ENCODE measurements at regions not wholly inside any gene's neighbourhood (a gene's known extent, or its start where the extent isn't known, plus 50 kb on each side); places are given as distances from the start of the nearest gene placed in this dataset.
A peak's percentile ranks its signal among the peaks of the same experiment; 100 is the strongest.
"Not testable (repeated sequence)": the region's sequence is repeated elsewhere in the genome, so short reads cannot be mapped to it uniquely, and the experiment has no call there.

DNA sequence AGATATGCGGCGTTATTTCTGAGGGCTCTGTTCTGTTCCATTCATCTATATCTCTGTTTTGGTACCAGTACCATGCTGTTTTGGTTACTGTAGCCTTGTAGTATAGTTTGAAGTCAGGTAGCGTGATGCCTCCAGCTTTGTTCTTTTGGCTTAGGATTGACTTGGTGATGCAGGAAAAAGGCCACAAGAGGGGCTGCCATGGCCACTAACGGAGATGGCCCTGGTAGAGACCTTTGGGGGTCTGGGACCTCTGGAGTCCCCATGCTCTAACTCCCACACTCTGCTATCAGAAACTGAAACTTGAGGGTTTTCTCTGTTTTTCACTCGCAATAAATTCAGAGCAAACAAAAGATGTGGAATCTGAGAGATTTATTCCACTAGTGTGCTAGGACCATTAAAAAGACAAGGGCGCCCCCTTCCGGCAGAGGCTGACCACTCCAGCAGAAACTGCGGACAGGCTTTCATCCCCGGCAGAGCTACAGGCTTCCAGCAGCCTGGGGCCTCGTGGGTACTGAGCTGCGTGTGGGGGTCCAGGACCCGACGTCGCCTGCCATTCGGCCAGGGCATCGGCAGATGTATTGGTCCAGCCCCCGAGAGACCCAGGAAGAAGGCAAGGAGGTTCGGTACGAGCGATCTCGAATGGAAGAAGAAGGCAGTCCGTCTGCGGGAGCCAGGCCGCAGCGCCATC is 775.1 kb downstream of the EPHA7 start:
- TF ChIP-seq, protein P1, sequence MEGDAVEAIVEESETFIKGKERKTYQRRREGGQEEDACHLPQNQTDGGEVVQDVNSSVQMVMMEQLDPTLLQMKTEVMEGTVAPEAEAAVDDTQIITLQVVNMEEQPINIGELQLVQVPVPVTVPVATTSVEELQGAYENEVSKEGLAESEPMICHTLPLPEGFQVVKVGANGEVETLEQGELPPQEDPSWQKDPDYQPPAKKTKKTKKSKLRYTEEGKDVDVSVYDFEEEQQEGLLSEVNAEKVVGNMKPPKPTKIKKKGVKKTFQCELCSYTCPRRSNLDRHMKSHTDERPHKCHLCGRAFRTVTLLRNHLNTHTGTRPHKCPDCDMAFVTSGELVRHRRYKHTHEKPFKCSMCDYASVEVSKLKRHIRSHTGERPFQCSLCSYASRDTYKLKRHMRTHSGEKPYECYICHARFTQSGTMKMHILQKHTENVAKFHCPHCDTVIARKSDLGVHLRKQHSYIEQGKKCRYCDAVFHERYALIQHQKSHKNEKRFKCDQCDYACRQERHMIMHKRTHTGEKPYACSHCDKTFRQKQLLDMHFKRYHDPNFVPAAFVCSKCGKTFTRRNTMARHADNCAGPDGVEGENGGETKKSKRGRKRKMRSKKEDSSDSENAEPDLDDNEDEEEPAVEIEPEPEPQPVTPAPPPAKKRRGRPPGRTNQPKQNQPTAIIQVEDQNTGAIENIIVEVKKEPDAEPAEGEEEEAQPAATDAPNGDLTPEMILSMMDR (IDR thresholded peaks at IDR 0.05; ENCODE audit: low read depth, low read length, missing control alignments): peak; percentile 22
- DNase-seq (ENCODE audit: low read depth): not testable (repeated sequence)

DNA sequence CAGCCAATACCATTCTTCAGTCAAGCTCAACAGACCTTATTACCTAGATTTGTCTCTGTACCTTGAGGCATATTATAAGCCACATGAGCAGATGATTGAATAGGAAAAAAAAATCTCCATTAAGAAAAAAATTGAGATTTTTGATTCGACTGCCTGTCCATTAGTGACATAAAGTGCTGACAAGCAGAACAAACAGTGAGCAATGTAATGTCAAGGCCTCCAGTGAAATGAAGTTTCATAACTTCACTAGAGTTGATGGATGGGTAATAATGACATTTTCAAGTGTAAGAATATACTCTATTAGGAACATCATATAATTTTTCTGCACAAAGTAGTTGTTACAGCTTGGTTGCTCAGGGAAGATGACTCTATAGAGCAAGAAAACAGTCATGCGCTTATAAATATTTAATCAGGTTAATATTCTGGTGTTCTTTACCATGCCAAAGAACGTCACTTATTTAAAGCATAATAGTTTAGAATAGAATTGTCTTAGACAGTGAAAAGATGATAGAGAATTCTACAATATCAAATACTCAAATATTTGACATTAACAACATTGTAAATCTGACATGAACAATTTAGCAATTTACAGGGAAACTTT is 783.7 kb downstream of the EPHA7 start:
- no peak for DNase-seq (ENCODE audit: low read depth)
- no peak overlapping the region for H3K4me3 ChIP-seq (ENCODE audit: low read depth, low read length)

More for the DNA sequence above, 775.1 kb downstream of the EPHA7 start:
- H3K4me3 ChIP-seq (ENCODE audit: low read depth, low read length): not testable (repeated sequence)

DNA sequence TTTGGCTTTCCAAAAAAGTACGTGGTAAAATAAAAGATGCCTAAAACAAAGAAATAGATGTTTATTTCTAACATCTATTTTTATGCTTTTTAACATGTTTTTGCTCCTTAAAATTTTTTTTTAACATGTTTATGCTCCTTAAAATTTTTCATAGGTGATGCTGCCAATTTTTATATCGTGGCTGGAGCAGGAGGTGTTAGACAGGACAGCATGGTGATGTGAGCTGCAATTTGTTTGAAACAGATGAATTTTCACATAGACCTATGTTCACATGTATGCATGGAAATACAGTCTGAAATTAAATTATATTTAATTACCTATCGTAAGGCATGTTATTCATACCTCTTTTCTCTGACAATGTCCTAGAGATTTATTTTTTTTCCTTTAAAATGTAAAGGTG is 784.8 kb downstream of the EPHA7 start:
- H3K4me3 ChIP-seq (ENCODE audit: low read depth, low read length): no peak overlapping the region
- TF ChIP-seq, protein P1 (IDR thresholded peaks at IDR 0.05; ENCODE audit: low read depth, low read length, missing control alignments): no peak
- no peak for DNase-seq (ENCODE audit: low read depth)

More for the DNA sequence above, 783.7 kb downstream of the EPHA7 start:
- TF ChIP-seq, protein P1 (IDR thresholded peaks at IDR 0.05; ENCODE audit: low read depth, low read length, missing control alignments): no peak

DNA sequence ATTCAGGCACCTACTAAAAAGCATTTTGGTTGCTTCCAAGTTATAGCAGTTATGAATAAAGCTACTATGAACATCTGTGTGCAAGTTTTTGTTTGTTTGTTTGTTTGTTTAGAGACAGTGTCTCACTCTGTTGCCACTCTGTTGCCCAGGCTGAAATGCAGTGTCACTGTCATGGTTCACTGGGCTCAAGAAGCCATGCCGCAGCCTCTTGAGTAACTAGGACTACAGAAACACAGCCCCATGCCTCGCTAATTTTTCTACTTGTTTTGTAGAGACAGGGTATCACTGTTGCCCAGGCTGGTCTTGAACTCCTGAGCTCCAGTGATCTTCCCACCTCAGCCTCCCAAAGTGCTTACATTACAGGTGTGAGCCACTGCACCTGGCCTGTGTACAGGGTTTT is 795.9 kb downstream of the EPHA7 start:
- no peak for DNase-seq (ENCODE audit: low read depth)
- H3K4me3 ChIP-seq (ENCODE audit: low read depth, low read length): no peak overlapping the region
- TF ChIP-seq, protein P1 (IDR thresholded peaks at IDR 0.05; ENCODE audit: low read depth, low read length, missing control alignments): no peak

DNA sequence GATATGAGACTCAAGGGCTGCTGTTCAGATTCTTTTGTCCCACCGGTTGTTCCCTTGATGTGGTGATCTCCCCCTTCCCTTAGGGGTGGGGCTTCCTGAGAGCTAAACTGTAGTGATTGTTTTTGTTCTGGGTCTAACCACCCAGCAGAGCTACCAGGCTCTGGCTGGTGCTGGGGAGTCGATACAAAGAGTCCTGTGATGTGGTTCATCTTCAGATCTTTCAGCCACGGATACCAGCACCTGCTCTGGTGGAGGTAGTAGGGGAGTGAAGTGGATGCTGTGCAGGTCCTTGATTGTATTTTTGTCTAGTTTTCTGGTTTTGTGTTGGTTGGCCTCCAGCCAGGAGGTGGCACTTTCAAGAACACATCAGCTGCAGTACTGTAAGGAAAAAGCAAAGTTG is 801.6 kb downstream of the EPHA7 start:
- DNase-seq (ENCODE audit: low read depth): no peak
- no peak overlapping the region for H3K4me3 ChIP-seq (ENCODE audit: low read depth, low read length)
- TF ChIP-seq, protein P1 (IDR thresholded peaks at IDR 0.05; ENCODE audit: low read depth, low read length, missing control alignments): no peak

DNA sequence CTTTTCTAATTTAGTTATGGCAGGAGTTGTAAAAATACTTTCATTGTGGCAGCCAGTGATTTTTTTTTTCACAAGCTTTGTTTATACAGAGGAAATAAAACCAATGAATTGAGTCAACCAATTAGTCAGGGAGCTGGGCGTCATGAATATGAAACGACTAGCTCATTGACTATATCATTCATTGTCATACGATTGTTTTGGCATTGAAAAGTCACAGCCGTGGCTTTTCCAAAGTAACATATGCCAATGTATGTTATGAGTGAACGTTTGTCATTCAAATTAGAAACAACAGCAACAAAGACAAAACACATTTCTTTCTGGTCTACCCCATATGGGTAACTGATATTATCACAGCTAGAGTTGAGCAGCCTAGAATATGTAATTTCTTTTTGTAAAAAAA is 810.6 kb downstream of the EPHA7 start:
- TF ChIP-seq, protein P1 (IDR thresholded peaks at IDR 0.05; ENCODE audit: low read depth, low read length, missing control alignments): no peak
- H3K4me3 ChIP-seq (ENCODE audit: low read depth, low read length): no peak overlapping the region
- no peak for DNase-seq (ENCODE audit: low read depth)

DNA sequence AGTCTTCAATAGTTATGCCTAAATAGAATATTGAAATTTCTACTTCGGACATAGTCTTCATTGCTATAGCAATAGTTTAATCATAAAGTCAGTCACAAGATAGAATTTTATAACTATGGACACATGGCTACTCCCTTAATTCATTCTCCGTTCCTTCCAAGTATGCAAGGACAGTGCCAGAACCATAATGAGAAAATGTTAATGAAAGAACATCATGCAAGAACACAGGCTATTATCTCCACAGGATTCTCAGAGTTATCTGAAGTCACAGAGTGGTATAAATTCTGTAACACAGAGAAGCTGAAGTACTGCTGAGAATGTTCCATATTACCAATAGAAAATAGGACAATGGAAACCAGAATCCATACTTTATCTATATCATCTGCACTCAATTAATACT is 826.2 kb downstream of the EPHA7 start:
- TF ChIP-seq, protein P1 (IDR thresholded peaks at IDR 0.05; ENCODE audit: low read depth, low read length, missing control alignments): no peak
- H3K4me3 ChIP-seq (ENCODE audit: low read depth, low read length): no peak overlapping the region
- no peak for DNase-seq (ENCODE audit: low read depth)
